HEK293 (cell line): ENCODE measurements at regions not wholly inside any gene's neighbourhood (a gene's known extent, or its start where the extent isn't known, plus 50 kb on each side); places are given as distances from the start of the nearest gene placed in this dataset.

Experiments used
- CTCF ChIA-PET: fragments of 350-600 bp; formaldehyde crosslinking; extraction: SDS; loops from one replicate; lab custom pipeline; 2021; ENCODE audit warnings: antibody characterized with exemption; lab: Yijun Ruan, JAX
- POLR2A ChIA-PET: fragments of 300-600 bp; formaldehyde crosslinking; extraction: SDS; loops from one replicate; lab custom pipeline; 2020; ENCODE audit warnings: antibody characterized with exemption, inconsistent platforms; lab: Yijun Ruan, JAX
- H3K27ac ChIP-seq: fragments of 200-500 bp; sonication (Bioruptor generic); 2 replicates; pipeline ENCODE4 v1.5.1; 2014; ENCODE audit warnings: low read depth, low read length, control low read depth, inconsistent platforms; ENCODE audit errors: extremely low read depth
- H3K36me3 ChIP-seq, 2 experiments: fragments of 200-500 bp in 1 of 2; sonication (Bioruptor generic) in 1 of 2; 1 replicate in 1 of 2; 2 replicates in 1 of 2; pipeline ENCODE4 v1.5.1; 2014 to 2017; ENCODE audit warnings: inconsistent platforms in 2 of 2, low read length in 2 of 2; ENCODE audit not compliant: control insufficient read depth in 2 of 2, insufficient read depth in 1 of 2
- H3K4me1 ChIP-seq: fragments of 200-500 bp; sonication (Bioruptor generic); 2 replicates; pipeline ENCODE4 v1.5.1; 2014; ENCODE audit warnings: mild to moderate bottlenecking, low read length, inconsistent platforms; ENCODE audit not compliant: control insufficient read depth, insufficient read depth
- H3K4me3 ChIP-seq: 2 replicates; pipeline ENCODE4 v1.5.1; 2011; ENCODE audit warnings: low read depth, mild to moderate bottlenecking, control low read depth, low read length, moderate library complexity
- H3K9me3 ChIP-seq: fragments of 200-500 bp; sonication (Bioruptor generic); 2 replicates; pipeline ENCODE4 v1.5.1; 2014; ENCODE audit warnings: low read depth, low read length, inconsistent platforms; ENCODE audit not compliant: control insufficient read depth, insufficient read depth
- BCL11B ChIP-seq: fragments of 450-650 bp; formaldehyde crosslinking; IDR thresholded peaks from 2 replicates; pipeline ENCODE4 v1.5.1; 2016; ENCODE audit warnings: low read depth, missing biosample characterization, missing genetic modification characterization
- GLIS2 ChIP-seq: fragments of 450-650 bp; formaldehyde crosslinking; IDR thresholded peaks from 2 replicates; pipeline ENCODE4 v1.5.1; 2016; ENCODE audit warnings: missing biosample characterization, missing genetic modification characterization
- KLF10 ChIP-seq: fragments of 450-650 bp; IDR thresholded peaks from 2 replicates; pipeline ENCODE4 v1.5.1; 2018; ENCODE audit warnings: missing biosample characterization, mild to moderate bottlenecking, missing genetic modification characterization
- PRDM1 ChIP-seq: fragments of 450-650 bp; formaldehyde crosslinking; IDR thresholded peaks from 2 replicates; pipeline ENCODE4; 2016; ENCODE audit warnings: missing biosample characterization, missing genetic modification characterization
- RBAK ChIP-seq: fragments of 450-650 bp; formaldehyde crosslinking; IDR thresholded peaks from 2 replicates; pipeline ENCODE4 v1.5.1; 2016; ENCODE audit warnings: missing biosample characterization, missing genetic modification characterization
- SCRT1 ChIP-seq: fragments of 450-650 bp; formaldehyde crosslinking; IDR thresholded peaks from 2 replicates; pipeline ENCODE4 v1.5.1; 2016; ENCODE audit warnings: missing biosample characterization, missing genetic modification characterization, borderline replicate concordance
- SP7 ChIP-seq: fragments of 450-650 bp; formaldehyde crosslinking; IDR thresholded peaks from 2 replicates; pipeline ENCODE4 v1.5.1; 2016; ENCODE audit warnings: missing biosample characterization, missing genetic modification characterization
- ZBTB21 ChIP-seq: fragments of 450-650 bp; formaldehyde crosslinking; IDR thresholded peaks from 2 replicates; pipeline ENCODE4 v1.5.1; 2017; ENCODE audit warnings: missing biosample characterization, missing genetic modification characterization
- ZBTB48 ChIP-seq: fragments of 450-650 bp; formaldehyde crosslinking; IDR thresholded peaks from 2 replicates; pipeline ENCODE4 v1.5.1; 2016; ENCODE audit warnings: missing biosample characterization, missing genetic modification characterization
- ZFP41 ChIP-seq: fragments of 450-650 bp; formaldehyde crosslinking; IDR thresholded peaks from 2 replicates; pipeline ENCODE4 v1.5.1; 2016; ENCODE audit warnings: missing biosample characterization, missing genetic modification characterization, borderline replicate concordance
- ZNF114 ChIP-seq: fragments of 450-650 bp; formaldehyde crosslinking; IDR thresholded peaks from 2 replicates; pipeline ENCODE4 v1.5.0; 2017; ENCODE audit warnings: missing biosample characterization, missing genetic modification characterization
- ZNF169 ChIP-seq: fragments of 450-650 bp; formaldehyde crosslinking; IDR thresholded peaks from 2 replicates; pipeline ENCODE4 v1.5.1; 2016; ENCODE audit warnings: missing biosample characterization, missing genetic modification characterization
- ZNF184 ChIP-seq: fragments of 450-650 bp; IDR thresholded peaks from 2 replicates; pipeline ENCODE4 v1.5.1; 2018; ENCODE audit warnings: missing biosample characterization, mild to moderate bottlenecking, missing genetic modification characterization
- ZNF211 ChIP-seq: fragments of 450-650 bp; formaldehyde crosslinking; IDR thresholded peaks from 2 replicates; pipeline ENCODE4 v1.5.1; 2016; ENCODE audit warnings: low read depth, missing biosample characterization, missing genetic modification characterization
- ZNF354C ChIP-seq: fragments of 450-650 bp; formaldehyde crosslinking; IDR thresholded peaks from 2 replicates; pipeline ENCODE4 v1.5.1; 2016; ENCODE audit warnings: missing biosample characterization, missing genetic modification characterization, low read depth, borderline replicate concordance
- ZNF37A ChIP-seq: fragments of 450-650 bp; IDR thresholded peaks from 2 replicates; pipeline ENCODE4 v1.5.1; 2018; ENCODE audit warnings: missing biosample characterization, missing genetic modification characterization
- ZNF426 ChIP-seq: fragments of 450-650 bp; formaldehyde crosslinking; IDR thresholded peaks from 2 replicates; pipeline ENCODE4 v1.5.1; 2017; ENCODE audit warnings: missing biosample characterization, missing genetic modification characterization, mild to moderate bottlenecking, inconsistent platforms, moderate library complexity
- ZNF514 ChIP-seq: fragments of 450-650 bp; formaldehyde crosslinking; IDR thresholded peaks from 2 replicates; pipeline ENCODE4 v1.5.1; 2016; ENCODE audit warnings: missing biosample characterization, missing genetic modification characterization
- ZNF596 ChIP-seq: fragments of 450-650 bp; IDR thresholded peaks from 2 replicates; pipeline ENCODE4 v1.5.0; 2018; ENCODE audit warnings: missing biosample characterization, mild to moderate bottlenecking, missing genetic modification characterization, moderate library complexity
- ZNF626 ChIP-seq: fragments of 450-650 bp; sonication (Bioruptor Pico); formaldehyde crosslinking; IDR thresholded peaks from 2 replicates; pipeline ENCODE4 v1.5.1; 2018; ENCODE audit warnings: missing biosample characterization, missing genetic modification characterization, inconsistent platforms
- ZNF670 ChIP-seq: fragments of 450-650 bp; formaldehyde crosslinking; IDR thresholded peaks from 2 replicates; pipeline ENCODE4 v1.5.1; 2016; ENCODE audit warnings: missing biosample characterization, missing genetic modification characterization, low read depth
- ZNF792 ChIP-seq: fragments of 450-650 bp; formaldehyde crosslinking; IDR thresholded peaks from 2 replicates; pipeline ENCODE4 v1.5.1; 2016; ENCODE audit warnings: missing biosample characterization, missing genetic modification characterization
- ZNF843 ChIP-seq: fragments of 450-650 bp; formaldehyde crosslinking; IDR thresholded peaks from 2 replicates; pipeline ENCODE4 v1.5.1; 2016; ENCODE audit warnings: missing biosample characterization, missing genetic modification characterization
- TF ChIP-seq, protein P1 (sequence below): fragments of 450-650 bp; formaldehyde crosslinking; IDR thresholded peaks from 2 replicates; pipeline ENCODE4 v1.5.1; 2016; ENCODE audit warnings: missing biosample characterization, missing genetic modification characterization

DNA sequence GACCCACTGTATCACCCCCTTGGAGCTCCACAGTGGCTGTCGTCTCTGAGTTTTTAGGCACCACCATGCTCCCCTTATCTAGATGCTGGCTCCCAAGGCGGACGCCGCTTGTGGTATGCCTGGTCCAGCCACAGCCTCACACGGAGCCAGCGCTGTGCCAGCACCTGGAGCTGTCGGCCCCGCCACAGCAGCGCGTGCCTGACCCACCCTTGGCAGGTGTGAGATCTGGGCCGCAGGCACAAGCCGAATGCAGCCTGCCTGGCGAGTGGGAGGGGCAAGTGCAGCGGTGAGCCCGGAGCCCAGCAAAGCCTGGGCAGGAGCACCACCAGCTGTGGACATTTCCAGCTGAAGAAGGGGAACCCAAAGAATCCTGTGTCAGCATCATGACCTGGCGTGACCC is 91.9 kb upstream of the BACE2 start:
- H3K36me3 ChIP-seq, result no peaks in the 10 kb centered on the region
- no peaks in the 10 kb centered on the region for H3K9me3 ChIP-seq
- CTCF ChIA-PET, result no interaction called here
- no peaks in the 10 kb centered on the region for H3K4me1 ChIP-seq
- POLR2A ChIA-PET, result no interaction called here
- no peak overlapping the region for H3K4me3 ChIP-seq
- H3K27ac ChIP-seq, result no peak overlapping the region
- TF ChIP-seq ZBTB21 (tag by site-specific recombination) (no peak), ZNF354C (tag by site-specific recombination) (no peak), ZNF37A (tag by site-specific recombination) (no peak), PRDM1 (tag by site-specific recombination) (no peak), ZFP41 (no peak), ZNF626 (tag by site-specific recombination) (no peak), ZNF843 (tag by site-specific recombination) (no peak), RBAK (tag by site-specific recombination) (no peak), ZNF184 (tag by site-specific recombination) (no peak), ZNF169 (tag by site-specific recombination) (no peak), ZNF670 (no peak)

DNA sequence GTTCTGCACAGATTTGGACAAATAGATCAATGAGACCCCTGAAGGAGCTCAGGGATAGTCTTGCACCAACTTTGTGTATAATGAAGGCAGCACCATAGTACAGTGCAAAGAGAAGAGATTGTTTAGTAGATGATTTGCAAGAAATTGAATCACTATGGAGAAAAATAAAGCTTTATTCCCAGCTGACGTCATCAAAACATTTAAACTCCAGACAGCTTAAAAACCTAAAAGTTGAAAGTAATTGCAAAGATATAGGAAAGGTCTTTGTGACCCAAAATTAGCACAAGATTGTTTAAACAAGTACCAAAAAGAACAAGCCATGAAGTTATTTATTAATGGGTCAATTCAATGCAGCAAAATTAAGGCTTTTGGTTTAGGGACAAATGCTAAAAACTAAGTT is 88.8 kb upstream of the BACE2 start:
- Histone ChIP-seq H3K27ac (no peak overlapping the region), H3K4me1 (no peaks in the 10 kb centered on the region), H3K9me3 (no peaks in the 10 kb centered on the region), H3K4me3 (no peak overlapping the region), H3K36me3 (no peaks in the 10 kb centered on the region)
- CTCF ChIA-PET, result interaction anchor here (0.7 to 1.7 kb wide), 2 partner anchors 9 to 10 kb away, joined by 3 to 11 read pairs; no protein-coding TSS in a partner anchor
- no peak for TF ChIP-seq BCL11B
- TF ChIP-seq, protein P1, sequence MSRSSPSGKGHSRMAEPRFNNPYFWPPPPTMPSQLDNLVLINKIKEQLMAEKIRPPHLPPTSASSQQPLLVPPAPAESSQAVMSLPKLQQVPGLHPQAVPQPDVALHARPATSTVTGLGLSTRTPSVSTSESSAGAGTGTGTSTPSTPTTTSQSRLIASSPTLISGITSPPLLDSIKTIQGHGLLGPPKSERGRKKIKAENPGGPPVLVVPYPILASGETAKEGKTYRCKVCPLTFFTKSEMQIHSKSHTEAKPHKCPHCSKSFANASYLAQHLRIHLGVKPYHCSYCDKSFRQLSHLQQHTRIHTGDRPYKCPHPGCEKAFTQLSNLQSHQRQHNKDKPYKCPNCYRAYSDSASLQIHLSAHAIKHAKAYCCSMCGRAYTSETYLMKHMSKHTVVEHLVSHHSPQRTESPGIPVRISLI (tag by site-specific recombination), result no peak
- TF ChIP-seq SCRT1 (tag by site-specific recombination), result no peak
- TF ChIP-seq ZNF114 (tag by site-specific recombination), result no peak
- TF ChIP-seq ZNF211 (tag by site-specific recombination), result no peak
- TF ChIP-seq KLF10 (tag by site-specific recombination), result no peak
- TF ChIP-seq ZNF514, result no peak
- no peak for TF ChIP-seq ZNF792 (tag by site-specific recombination)
- TF ChIP-seq ZBTB48 (tag by site-specific recombination), result no peak
- TF ChIP-seq GLIS2 (tag by site-specific recombination), result no peak
- TF ChIP-seq SP7 (tag by site-specific recombination), result no peak
- no peak for TF ChIP-seq ZNF426 (tag by site-specific recombination)
- TF ChIP-seq ZNF354C (tag by site-specific recombination), result no peak
- TF ChIP-seq ZNF596 (tag by site-specific recombination), result no peak
- POLR2A ChIA-PET, result no interaction called here

DNA sequence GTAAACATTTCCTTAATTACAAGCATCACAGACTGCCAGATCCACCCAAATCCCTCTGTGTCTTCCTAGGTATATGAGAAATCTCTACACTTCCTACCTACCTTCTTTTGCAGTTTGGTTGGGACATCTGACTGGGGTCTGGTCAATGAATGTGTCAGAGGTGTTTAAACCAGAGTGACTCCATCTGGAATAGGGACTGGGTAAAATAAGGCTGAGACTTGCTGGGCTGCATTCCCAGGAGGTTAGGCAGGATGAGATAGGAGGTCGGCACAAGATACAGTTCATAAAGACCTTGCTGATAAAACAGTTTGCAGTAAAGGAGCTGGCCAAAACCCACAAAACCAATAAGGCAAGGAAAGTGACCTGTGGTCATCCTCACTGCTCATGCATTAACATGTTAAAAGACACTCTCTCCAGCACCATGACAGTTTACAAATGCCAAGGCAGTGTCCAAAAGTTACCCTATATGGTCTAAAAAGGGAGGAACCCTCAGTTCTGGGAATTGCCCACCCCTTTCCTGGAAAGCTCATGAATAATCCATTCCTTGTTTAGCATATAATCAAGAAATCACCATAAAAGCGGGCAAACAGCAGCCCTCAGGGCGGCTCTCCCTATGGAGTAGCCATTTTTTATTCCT is 87.4 kb upstream of the BACE2 start:
- H3K36me3 ChIP-seq, result no peaks in the 10 kb centered on the region
- no peaks in the 10 kb centered on the region for H3K9me3 ChIP-seq
- no peak for TF ChIP-seq ZNF843 (tag by site-specific recombination)
- TF ChIP-seq, all 188 proteins: peak for 0
- Histone ChIP-seq H3K4me3 (no peak overlapping the region), H3K27ac (no peak overlapping the region), H3K4me1 (no peaks in the 10 kb centered on the region)
- ChIA-PET POLR2A (no interaction called here), CTCF (interaction anchor here (1.3 kb wide), 1 partner anchor 9 kb away, joined by 4 read pairs; no protein-coding TSS in a partner anchor)
